KG1 (cell line): ENCODE measurements at regions not wholly inside any gene's neighbourhood (a gene's known extent, or its start where the extent isn't known, plus 50 kb on each side); places are given as distances from the start of the nearest gene placed in this dataset.
"Not testable (repeated sequence)": the region's sequence is repeated elsewhere in the genome, so short reads cannot be mapped to it uniquely, and the experiment has no call there.

Source experiments
- DNase-seq: peaks from one replicate; lab custom pipeline; 2025; lab: John Stamatoyannopoulos, UW

- no peak for DNase-seq
Observed at GRCh38 chr1:201726700-201727099, 102.3 kb upstream of the IPO9 start.

GRCh38 chr1:201728731-201729130, 100.2 kb upstream of the IPO9 start:
- DNase-seq, result no peak

- no peak for DNase-seq
Observed at GRCh38 chr1:201729973-201730608, 98.9 kb upstream of the IPO9 start.

- no peak for DNase-seq
Observed at GRCh38 chr1:201730611-201731010, 98.3 kb upstream of the IPO9 start.

GRCh38 chr1:201731142-201731541, 97.8 kb upstream of the IPO9 start:
- DNase-seq, result no peak

GRCh38 chr1:201731592-201731991, 97.4 kb upstream of the IPO9 start:
- DNase-seq, result no peak

- no peak for DNase-seq
Observed at GRCh38 chr1:201732351-201732750, 96.6 kb upstream of the IPO9 start.

- DNase-seq, result not testable (repeated sequence)
Observed at GRCh38 chr1:201734221-201734620, 94.7 kb upstream of the IPO9 start.

- DNase-seq, result no peak
Observed at GRCh38 chr1:201734786-201735185, 94.2 kb upstream of the IPO9 start.

GRCh38 chr1:201736707-201737320, 92.1 kb upstream of the IPO9 start:
- no peak for DNase-seq

GRCh38 chr1:201737352-201738060, 91.5 kb upstream of the IPO9 start:
- no peak for DNase-seq

- no peak for DNase-seq
Observed at GRCh38 chr1:201739080-201739479, 89.9 kb upstream of the IPO9 start.

- peak; percentile 9 for DNase-seq
Observed at GRCh38 chr1:201739492-201740085, 89.4 kb upstream of the IPO9 start.

GRCh38 chr1:201740086-201740541, 88.8 kb upstream of the IPO9 start:
- no peak for DNase-seq

GRCh38 chr1:201740670-201741111, 88.3 kb upstream of the IPO9 start:
- DNase-seq, result no peak

GRCh38 chr1:201741763-201742342, 87.1 kb upstream of the IPO9 start:
- no peak for DNase-seq

GRCh38 chr1:201742476-201742875, 86.5 kb upstream of the IPO9 start:
- DNase-seq, result no peak

GRCh38 chr1:201742955-201743805, 85.8 kb upstream of the IPO9 start:
- DNase-seq, result no peak

GRCh38 chr1:201745023-201745422, 83.9 kb upstream of the IPO9 start:
- no peak for DNase-seq

- DNase-seq, result no peak
Observed at GRCh38 chr1:201746156-201746555, 82.8 kb upstream of the IPO9 start.

- DNase-seq, result no peak
Observed at GRCh38 chr1:201747261-201747660, 81.7 kb upstream of the IPO9 start.
